GM13976 (cell line): ENCODE measurements at regions not wholly inside any gene's neighbourhood (a gene's known extent, or its start where the extent isn't known, plus 50 kb on each side); places are given as distances from the start of the nearest gene placed in this dataset.

Experiments used
- DNase-seq: peaks from one replicate; pipeline ENCODE4 v3.0.0; 2012; ENCODE audit warnings: low spot score
- CTCF ChIP-seq: IDR thresholded peaks from 2 replicates; pipeline ENCODE4 v1.5.1; 2012; ENCODE audit warnings: borderline replicate concordance, mild to moderate bottlenecking; ENCODE audit not compliant: insufficient read depth; ENCODE audit errors: extremely low read depth, missing control alignments, control extremely low read depth
- in situ Hi-C: fragments of 300-500 bp; cut with MboI; formaldehyde crosslinking; loops from one replicate; pipeline ENCODE4 v1.12.0; 2022; ENCODE audit warnings: low sequenced_read_pairs, mixed read lengths, inconsistent platforms; ENCODE audit not compliant: unreplicated experiment

GRCh38 chr9:7332780-7333179 is 466.8 kb downstream of the DMAC1 start:
- no peak for DNase-seq
- no peak for TF ChIP-seq CTCF
- in situ Hi-C loops, result no loop called here

DNA sequence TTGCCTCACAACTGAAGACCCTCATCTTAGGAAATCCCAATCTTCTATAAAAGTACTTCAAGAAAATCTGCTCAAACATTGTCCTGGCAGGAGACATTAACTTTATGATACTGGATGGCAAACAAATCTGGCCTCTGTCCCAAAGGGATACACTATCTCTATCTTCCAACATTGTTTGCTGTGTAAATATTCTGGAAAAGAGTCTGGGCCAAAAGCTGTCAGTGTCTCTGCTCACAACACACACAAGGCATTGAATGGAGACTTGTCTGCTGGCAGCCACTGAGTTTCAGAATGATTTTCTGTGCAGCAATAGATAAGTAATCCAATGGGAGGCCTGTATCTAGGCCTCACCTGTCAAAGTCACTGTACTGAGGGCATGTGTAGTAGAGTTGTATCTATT is 471.1 kb downstream of the DMAC1 start:
- in situ Hi-C loops, result no loop called here
- no peak for DNase-seq

GRCh38 chr9:7325995-7326394 is 473.6 kb downstream of the DMAC1 start:
- in situ Hi-C loops, result no loop called here
- TF ChIP-seq CTCF, result no peak

More for the DNA sequence above, 471.1 kb downstream of the DMAC1 start:
- no peak for TF ChIP-seq CTCF

GRCh38 chr9:7324152-7324598 is 475.4 kb downstream of the DMAC1 start:
- in situ Hi-C loops, result no loop called here
- no peak for TF ChIP-seq CTCF
- no peak for DNase-seq

More at GRCh38 chr9:7325995-7326394, 473.6 kb downstream of the DMAC1 start:
- no peak for DNase-seq

- TF ChIP-seq CTCF, result no peak
- in situ Hi-C loops, result no loop called here
- DNase-seq, result no peak
These were observed 478.7 kb downstream of the DMAC1 start for GRCh38 chr9:7320841-7321240.

DNA sequence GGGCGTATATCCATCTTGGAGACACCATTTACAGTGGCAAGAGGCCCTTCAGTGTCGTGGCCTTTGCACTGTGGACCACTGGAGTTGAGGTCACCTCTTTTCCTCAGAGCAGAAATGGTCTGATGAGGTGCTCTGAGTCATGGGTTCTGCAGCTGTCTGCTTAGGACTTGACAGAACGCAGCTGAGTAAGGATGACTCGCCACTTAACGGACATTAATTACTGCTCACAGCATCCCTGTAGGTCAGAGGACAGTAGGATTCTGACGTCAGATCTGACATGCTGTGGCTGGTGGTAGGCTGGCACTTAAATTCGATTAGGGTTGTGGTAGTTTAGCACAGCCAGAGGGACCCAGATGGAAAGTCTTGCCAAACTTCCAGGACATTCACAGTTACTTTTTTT is 479.4 kb downstream of the DMAC1 start:
- no peak for DNase-seq
- in situ Hi-C loops, result no loop called here
- no peak for TF ChIP-seq CTCF

DNA sequence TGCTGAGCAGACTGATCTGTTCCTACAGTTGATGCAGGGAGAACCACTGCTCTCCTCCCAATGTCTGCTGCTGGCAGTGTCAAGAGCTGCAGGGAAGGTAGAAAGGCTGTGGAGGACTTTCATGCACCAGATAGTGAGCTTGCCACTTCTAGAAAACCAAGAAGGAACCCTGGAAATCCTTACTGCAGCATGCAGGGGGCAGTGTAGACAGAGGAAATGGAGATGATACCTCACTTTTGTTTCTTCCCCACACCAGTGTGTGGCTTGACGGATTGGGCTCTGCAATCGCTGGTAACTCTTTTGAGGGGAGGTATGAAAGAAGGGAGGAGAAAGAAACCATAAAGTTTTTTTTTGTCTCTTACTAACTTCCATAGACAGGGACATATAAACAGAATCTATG is 480.7 kb downstream of the DMAC1 start:
- in situ Hi-C loops, result no loop called here
- no peak for TF ChIP-seq CTCF

More for the DNA sequence above, 480.7 kb downstream of the DMAC1 start:
- no peak for DNase-seq
